CD4-positive, alpha-beta T cell treated with Interleukin-2 at 100 ng/mL for 4 hours (primary cell): ENCODE measurements at regions not wholly inside any gene's neighbourhood (a gene's known extent, or its start where the extent isn't known, plus 50 kb on each side); places are given as distances from the start of the nearest gene placed in this dataset.

Experiments used
- DNase-seq: peaks from one replicate; pipeline ENCODE4 v3.0.0-alpha.2; 2020; ENCODE audit warnings: low spot score

DNA sequence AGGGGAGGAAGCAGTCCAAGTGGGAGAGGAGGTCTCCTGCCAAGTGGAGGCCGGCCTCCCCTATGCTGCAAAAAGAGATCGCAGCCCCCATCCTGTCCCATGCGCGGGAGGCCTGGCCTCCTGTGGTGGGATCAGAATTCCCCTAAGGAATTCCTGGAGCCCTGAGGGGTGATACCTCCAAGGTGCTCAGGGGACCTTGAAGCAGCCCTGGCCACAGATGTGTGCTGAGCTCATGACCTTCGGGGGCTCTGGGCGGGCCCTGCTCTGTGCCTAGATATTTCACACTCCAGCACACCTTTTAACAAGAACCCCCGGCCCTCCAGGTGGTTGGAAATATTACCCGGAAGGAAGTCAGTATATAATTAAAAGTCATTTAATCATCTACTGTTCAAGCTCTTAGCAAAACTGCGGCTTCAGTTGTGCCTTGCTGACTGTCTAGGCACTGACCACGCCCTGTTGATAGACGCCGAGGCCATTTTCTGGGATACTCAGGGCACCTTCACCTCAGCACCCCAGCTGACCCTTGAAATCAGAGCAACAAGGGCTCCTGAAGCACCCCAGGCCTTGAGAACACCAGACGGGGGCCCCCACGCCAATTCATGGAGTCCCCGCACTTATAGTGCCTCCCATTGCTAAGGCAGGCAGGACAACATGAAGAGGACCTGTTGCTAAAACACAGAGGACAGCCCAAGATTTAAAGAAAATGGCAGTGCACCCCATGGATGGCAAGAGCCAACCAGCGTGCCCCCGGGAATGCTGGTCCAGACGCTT lies 119.1 kb downstream of the NDUFA10 start:
- no peak for DNase-seq

- DNase-seq: no peak
Measured at GRCh38 chr2:239905306-239905705, 119.8 kb downstream of the NDUFA10 start.

DNA sequence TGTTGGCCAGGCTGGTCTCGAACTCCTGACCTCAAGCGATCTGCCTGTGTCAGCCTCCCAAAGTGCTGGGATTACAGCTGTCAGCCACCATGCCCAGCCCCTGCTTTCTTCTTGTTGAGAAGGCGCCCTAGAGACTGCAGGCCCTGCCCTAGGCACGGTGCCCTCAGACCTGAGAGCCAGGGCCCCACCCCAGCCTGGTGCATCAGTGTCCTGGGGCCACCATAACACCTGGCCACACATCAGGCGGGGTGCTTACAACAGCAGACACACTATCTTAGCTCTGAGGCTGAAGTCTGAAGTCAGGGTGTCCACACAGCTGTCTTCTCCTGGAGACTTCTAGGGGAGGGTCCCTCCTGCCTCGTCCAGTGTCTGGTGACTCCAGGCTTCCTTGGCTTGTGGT lies 120.6 kb downstream of the NDUFA10 start:
- DNase-seq: no peak

DNA sequence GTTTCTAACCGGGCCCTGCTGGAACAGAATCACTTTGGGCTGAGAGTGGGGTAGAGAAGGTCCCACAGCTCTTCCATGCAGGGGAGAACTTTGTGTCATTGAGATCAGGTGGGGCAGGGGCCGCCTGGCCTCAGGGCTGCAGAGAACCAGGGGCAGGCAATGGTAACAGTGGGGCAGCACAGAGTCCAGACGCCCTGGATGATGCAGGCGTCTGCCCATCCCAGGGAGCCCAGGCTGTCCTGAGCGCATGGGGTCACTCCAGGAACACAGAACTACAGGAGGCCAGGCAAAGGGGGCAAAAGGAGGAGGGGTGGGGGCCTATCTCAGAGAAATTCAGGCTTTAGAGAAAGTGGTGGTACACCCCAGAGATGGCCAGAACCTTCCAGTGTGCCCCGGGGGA lies 121.3 kb downstream of the NDUFA10 start:
- no peak for DNase-seq

GRCh38 chr2:239903210-239903609 lies 121.9 kb downstream of the NDUFA10 start:
- no peak for DNase-seq

GRCh38 chr2:239902749-239903201 lies 122.4 kb downstream of the NDUFA10 start:
- DNase-seq: no peak

DNA sequence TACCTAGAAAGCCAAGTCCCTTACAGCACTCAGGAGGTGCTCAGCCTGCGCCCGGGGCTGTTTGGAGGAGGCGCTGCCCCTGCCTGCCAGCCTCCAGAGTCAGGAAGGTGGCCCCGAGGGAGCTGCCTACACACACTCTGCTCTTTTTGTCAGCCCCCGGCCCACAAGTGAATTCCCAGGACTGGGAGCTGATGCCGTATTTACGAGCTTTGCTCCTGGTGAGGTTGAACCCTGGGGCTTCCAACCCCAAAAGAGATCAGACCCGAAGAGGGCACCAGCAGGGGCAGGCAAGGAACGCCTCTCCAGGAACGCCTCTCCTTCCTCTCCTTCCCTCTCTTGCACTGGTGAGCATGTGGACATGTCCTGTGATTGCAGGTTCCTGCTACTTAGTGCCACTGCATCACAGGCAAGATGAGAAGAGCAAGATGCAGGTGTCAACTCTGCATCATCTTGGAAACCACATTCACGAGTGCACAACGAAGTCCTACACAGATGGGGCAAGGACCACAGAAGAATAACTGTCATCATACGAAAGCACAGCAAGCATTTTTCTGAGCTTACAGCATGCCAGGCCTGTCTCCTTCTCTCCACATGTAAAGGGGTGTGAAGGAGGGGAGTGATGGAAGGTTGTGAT lies 126.7 kb downstream of the NDUFA10 start:
- DNase-seq: no peak

- DNase-seq: no peak
Measured at GRCh38 chr2:239897596-239898235, 127.4 kb downstream of the NDUFA10 start.

DNA sequence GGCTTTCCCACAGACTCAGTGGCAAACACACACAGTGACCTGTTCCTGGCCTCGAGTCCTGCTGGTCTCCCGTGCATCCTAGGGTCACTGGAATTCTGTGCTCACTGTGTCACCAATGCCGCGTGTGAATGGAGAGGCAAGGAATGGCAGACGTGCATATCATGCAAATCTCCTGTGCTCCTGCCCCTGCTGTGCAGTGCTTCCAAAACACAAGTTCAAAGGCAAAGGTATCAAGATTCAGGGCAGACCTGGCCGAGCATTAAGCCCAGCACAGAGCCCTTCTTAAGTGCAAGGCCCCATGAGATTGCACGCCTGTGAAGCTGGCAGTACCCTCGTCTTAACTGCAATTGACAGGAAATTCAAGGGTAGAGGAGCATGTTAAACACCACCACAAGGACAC lies 129.1 kb downstream of the NDUFA10 start:
- no peak for DNase-seq

DNA sequence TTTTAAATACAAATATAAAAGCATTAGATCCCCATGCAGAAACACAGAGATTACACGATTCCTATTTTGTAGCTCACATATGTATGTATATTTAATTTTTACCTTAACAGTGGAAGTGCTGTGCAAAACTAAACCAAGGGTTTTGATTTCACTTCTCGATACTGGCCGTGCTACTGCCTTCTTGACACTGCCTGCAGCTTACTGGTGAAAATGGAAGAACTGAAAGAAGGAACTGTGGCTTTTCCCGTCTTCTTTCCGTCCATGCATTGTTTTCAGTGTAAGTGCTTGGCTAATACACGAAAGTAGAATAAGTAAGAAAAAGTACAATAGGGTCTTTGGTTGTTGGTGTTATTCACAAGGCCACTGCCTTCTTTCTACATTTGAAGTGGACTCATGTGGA lies 129.5 kb downstream of the NDUFA10 start:
- DNase-seq: no peak

GRCh38 chr2:239895116-239895515 lies 130.0 kb downstream of the NDUFA10 start:
- DNase-seq: no peak

- DNase-seq: no peak
Measured at GRCh38 chr2:239894276-239894675, 130.9 kb downstream of the NDUFA10 start.

- DNase-seq: no peak
Measured at GRCh38 chr2:239893236-239893515, 132.0 kb downstream of the NDUFA10 start.

GRCh38 chr2:239892441-239893235 lies 132.5 kb downstream of the NDUFA10 start:
- no peak for DNase-seq

GRCh38 chr2:239891698-239892097 lies 133.4 kb downstream of the NDUFA10 start:
- DNase-seq: no peak

- DNase-seq: no peak
Measured at GRCh38 chr2:239890206-239890746, 134.9 kb downstream of the NDUFA10 start.

- no peak for DNase-seq
Measured at GRCh38 chr2:239889641-239890121, 135.5 kb downstream of the NDUFA10 start.

- DNase-seq: no peak
Measured at GRCh38 chr2:239887604-239888003, 137.5 kb downstream of the NDUFA10 start.

DNA sequence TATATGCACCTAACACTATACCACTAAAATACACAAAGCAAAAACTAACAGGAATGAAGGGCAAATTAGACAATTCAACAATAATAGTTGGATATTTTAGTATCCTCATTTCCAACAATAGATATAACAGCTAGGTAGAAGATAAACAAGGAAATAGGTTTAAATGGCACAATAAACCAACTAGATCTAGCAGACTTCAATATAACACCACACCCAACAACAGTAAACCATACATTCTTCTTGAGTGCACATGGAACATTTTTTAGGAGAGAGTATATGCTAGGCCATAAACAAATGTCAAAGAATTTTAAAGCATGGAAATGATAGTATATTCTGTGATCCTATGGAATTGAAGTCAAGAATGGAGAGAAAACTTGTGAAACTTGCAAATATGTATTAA lies 138.4 kb downstream of the NDUFA10 start:
- no peak for DNase-seq

GRCh38 chr2:239884875-239885274 lies 140.3 kb downstream of the NDUFA10 start:
- no peak for DNase-seq

DNA sequence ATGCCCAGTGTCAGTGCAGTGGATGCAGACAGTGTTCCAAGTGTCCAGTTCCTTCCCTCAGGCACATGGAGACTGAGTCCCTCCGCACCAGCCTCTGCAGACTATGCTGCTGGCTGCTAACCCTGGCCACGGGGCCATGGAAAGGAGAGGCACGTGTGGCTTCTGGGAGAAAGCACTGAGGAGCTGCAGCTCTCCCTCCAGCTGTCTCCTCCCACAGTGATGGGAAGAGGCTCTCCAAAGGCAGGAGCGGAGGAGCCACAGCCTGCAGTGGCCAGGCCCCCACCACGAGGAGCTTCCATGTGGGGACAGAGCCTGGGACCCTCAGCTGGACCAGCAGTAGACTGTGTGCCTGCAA lies 141.1 kb downstream of the NDUFA10 start:
- DNase-seq: no peak

GRCh38 chr2:239883326-239884050 lies 141.7 kb downstream of the NDUFA10 start:
- DNase-seq: no peak
